NCI-H510A (cell line): ENCODE measurements at regions not wholly inside any gene's neighbourhood (a gene's known extent, or its start where the extent isn't known, plus 50 kb on each side); places are given as distances from the start of the nearest gene placed in this dataset.

Experiments used
- DNase-seq: peaks from one replicate; lab custom pipeline; 2025; lab: John Stamatoyannopoulos, UW

- no peak for DNase-seq
Measured at GRCh38 chr18:54020966-54021365, 203.5 kb downstream of the MBD2 start.

DNA sequence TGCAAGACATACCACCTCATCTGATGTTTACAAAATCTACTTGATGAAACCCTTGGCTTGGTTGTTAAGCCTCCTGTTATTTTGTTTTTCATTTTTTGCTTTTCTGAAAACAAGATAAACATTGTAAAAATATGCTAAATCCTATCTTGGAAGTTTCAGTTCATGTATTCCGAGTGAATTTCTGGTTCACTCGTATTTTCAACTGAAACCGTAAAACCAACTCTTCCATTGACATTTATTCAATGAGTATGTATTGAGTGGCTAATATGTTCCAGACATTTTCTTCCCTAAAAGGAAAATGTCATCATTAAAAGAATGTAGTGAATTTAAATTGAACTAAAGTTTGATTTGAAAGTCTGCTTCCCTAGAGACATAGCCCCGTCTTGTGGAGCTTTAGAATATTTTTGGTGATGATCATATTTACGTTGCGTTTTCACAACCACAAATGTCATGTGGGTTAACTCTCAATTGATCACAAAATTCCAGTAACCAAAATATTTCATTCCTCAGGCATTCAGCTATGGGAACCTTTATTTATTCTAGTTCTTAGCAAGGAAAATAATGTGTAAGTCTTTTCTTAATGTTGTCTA lies 204.2 kb downstream of the MBD2 start:
- DNase-seq: no peak

DNA sequence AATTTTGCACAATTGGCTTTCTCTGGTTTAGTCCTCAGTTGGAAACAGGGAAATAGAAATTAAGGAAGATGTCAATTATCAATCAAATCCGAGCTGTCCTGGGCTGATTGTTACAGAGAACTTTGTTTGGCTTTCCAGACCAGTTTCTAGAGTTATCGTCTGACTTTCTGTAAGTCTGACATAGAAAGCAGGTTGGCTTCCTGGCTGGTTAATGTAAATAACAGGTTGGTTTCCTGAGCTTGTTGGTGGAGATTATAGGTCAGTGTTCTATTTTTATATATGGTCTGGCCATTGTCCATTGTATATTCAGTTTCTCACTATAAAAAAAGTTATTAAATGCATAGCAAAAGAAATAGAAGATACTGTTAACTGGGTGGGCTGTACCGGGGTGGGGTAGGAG lies 204.8 kb downstream of the MBD2 start:
- DNase-seq: no peak

GRCh38 chr18:54013452-54013851 lies 211.0 kb downstream of the MBD2 start:
- DNase-seq: no peak

GRCh38 chr18:54004828-54005227 lies 219.6 kb downstream of the MBD2 start:
- no peak for DNase-seq

- no peak for DNase-seq
Measured at GRCh38 chr18:54003195-54003594, 221.3 kb downstream of the MBD2 start.

DNA sequence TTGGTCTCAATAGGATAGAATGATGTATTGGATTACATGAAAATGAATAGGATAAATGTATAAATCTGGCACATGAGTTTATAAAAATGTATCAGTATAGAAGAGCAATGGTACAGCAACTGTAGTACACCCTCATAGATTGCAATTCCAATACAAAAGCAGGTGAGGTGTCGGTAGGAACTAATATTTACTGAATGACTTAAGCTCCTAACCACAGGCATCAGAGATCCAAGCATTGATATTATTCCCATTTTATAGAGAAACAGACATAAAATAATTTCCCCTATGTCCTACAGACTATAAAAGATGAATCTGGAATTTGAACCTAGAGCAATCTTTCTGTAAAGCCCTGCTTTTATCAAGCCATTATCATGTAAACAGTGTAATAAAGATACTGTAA lies 227.4 kb downstream of the MBD2 start:
- DNase-seq: no peak

DNA sequence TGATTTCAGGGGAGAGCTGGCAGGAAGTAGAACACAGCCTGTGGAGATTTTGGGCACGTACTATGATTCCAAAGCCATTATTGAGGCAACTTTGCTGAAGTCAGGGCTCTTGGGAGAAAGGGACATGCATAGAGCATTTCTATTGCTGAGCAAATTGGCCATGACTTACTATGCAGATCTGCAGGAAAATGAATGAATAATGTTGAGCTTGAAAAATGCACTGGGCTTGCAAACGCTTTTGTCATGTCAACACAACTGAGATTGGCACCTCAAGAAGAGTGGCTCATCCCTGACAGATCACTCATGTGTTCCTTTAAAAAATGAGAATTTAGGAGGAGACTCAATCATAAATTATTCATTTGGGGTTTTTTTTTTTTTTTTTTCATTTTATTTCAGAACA lies 230.5 kb downstream of the MBD2 start:
- DNase-seq: no peak

- DNase-seq: no peak
Measured at GRCh38 chr18:53991805-53992204, 232.7 kb downstream of the MBD2 start.

GRCh38 chr18:53991202-53991601 lies 233.3 kb downstream of the MBD2 start:
- no peak for DNase-seq

- DNase-seq: no peak
Measured at GRCh38 chr18:53990485-53990884, 234.0 kb downstream of the MBD2 start.

GRCh38 chr18:53984021-53984420 lies 240.4 kb downstream of the MBD2 start:
- no peak for DNase-seq

GRCh38 chr18:53971331-53971730 lies 253.1 kb downstream of the MBD2 start:
- no peak for DNase-seq

GRCh38 chr18:53952700-53953099 lies 271.8 kb downstream of the MBD2 start:
- no peak for DNase-seq

DNA sequence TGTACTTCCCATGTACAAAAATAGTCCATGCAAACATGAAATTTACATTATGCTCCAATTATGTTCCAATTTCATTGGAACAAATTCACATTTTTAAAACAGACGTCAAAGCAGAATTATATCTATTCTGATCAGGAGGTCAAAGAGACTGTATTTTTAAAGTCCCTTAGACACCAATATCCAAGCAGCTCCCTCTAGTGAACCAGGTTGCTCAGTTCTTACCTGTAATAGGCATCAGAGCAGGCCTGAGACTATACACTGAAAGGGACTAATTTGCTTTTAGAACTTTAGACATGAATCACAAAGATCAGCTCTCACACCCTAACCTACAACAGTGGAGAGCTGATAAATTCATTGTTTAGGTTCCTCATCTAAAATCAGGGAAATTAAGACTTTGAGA lies 273.9 kb downstream of the MBD2 start:
- DNase-seq: no peak

DNA sequence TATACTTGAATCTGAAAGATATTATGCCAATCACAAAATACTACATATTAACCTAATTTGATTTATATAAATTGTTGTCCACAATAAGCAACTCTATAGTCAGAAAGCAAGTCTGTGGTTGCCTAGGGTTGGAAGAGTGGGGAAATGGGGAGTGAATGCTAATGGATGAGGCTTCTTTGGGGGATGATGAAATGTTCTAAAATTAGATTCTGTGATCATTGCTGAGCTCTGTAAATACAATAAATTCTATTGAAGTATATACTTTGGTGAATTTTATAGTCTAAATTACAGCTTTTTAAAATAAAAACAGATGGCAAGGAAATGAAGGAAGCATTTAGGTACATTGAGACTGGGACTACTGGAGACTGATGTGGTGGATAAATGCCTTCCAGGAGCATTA lies 275.5 kb downstream of the MBD2 start:
- no peak for DNase-seq

- no peak for DNase-seq
Measured at GRCh38 chr18:53947092-53947640, 277.3 kb downstream of the MBD2 start.

GRCh38 chr18:53946594-53946993 lies 277.9 kb downstream of the MBD2 start:
- DNase-seq: no peak

- DNase-seq: no peak
Measured at GRCh38 chr18:53944721-53945120, 279.7 kb downstream of the MBD2 start.

DNA sequence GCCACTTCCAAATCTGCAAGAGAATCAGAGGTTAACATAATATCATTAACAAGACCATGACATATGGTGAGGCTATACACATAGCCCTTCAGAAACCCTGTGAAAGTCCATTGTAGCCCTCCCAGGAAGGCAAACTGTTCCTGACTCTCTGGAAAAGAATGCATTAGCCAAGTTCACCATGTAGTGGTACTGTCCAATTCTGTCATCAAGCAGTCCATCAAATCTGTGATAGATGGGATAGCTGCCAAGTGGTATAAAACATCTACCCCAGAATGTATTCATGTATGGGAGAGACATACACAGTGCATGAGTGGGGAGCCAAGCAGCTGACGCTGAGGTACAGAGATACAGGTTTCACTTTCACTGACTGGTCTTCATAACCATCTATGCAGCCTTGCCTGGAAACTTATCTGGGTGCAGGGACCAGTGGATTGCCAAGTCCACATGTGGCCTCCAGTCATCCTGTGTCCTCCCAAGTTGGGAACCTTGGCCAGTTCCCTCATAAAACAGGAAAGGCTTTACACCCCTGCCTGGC lies 281.1 kb downstream of the MBD2 start:
- no peak for DNase-seq

DNA sequence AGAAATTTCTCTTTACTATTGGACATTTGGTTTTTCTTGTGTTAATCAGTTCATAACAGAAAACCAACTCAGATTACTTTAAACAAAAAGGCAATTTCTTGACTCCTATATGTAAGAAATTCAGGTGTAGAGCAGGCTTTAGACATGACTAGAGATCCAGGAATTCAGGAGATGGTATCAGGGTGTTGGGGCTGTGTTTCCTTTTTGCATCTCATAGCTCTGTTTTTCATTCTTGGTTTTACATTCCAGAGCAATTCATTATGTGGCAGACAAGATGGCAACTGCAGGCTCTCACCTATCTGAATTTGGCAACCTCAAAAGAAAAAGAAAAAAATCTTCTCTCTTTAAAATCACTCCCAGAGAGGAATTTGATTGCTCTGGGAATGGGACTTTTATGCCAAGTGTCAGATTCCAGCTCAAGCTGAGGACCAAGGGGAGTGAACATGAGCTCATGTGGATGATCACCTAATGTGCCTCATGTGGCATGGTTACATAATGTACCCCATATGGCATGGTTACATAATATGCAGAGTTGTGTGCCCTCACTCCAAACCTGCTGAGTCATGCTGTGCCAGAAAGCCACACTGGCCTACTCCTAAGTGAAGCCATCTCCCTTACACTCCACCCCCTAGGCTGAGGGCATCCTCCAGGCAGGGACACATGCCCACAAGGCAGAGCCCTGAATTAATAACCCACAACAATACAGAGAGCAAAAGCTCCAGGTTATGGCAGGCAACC lies 282.7 kb downstream of the MBD2 start:
- no peak for DNase-seq

- DNase-seq: no peak
Measured at GRCh38 chr18:53937037-53937436, 287.4 kb downstream of the MBD2 start.

DNA sequence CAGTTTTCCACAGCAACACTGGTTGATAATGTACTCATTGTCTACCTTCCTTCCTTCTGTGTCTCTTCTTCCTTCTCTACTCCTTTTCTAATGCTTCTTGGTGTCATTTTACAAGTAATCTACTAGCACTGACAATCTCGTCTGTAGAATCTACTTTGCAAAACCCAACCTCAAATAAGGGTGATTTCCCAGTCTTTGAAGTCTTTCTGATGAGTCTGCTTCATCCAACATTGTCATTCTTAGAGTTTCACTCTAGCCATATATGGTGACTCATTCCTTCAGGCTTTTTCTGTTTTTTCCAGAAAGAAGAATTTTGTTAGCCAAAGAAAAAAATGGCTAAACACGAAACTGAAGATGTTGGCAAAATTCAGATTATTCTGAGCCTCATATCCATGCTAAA lies 288.7 kb downstream of the MBD2 start:
- no peak for DNase-seq

GRCh38 chr18:53935399-53935798 lies 289.1 kb downstream of the MBD2 start:
- DNase-seq: no peak
